Ovary (tissue), 3 donors: ENCODE measurements at regions not wholly inside any gene's neighbourhood (a gene's known extent, or its start where the extent isn't known, plus 50 kb on each side); places are given as distances from the start of the nearest gene placed in this dataset.

Experiments used
- EP300 ChIP-seq: sonication (generic); formaldehyde crosslinking; IDR thresholded peaks from one replicate; pipeline ENCODE4 v1.6.1; 2017; ENCODE audit warnings: antibody characterized with exemption
- POLR2A ChIP-seq: fragments of 450-650 bp; IDR thresholded peaks from one replicate; pipeline ENCODE4 v1.6.1; 2017; ENCODE audit warnings: antibody characterized with exemption, mild to moderate bottlenecking, moderate library complexity
- TF ChIP-seq, protein P1 (sequence below), 3 donors: fragments of 450-650 bp in 2 of 3; fragments of 200-600 bp in 1 of 3; IDR thresholded peaks; one replicate each; pipeline versions ENCODE4 v1.5.1 to v1.8.0; 2016 to 2022; ENCODE audit warnings: antibody characterized with exemption in 3 of 3, mild to moderate bottlenecking in 1 of 3
- donor health status: DM: no; HTN: no; CAD: no.

DNA sequence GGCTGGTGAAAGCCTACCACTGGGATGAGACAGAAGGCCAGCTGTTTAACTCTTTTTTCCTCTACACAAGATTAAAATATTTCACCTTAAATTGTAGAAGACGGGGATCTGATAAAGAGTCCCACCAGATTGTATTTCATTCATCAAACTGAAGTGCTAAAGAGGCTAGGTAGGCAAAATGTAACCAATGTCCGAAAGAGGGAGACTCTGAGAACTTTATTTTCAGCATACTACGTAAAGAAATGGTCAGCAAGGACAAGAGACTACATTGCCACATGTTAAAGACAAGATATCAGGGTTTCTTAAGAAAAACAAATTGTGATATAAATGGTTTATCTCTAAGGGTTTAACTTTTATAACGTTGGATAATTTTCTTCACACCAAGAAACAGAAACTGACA lies 71.6 kb upstream of the INPP4B start:
- TF ChIP-seq POLR2A (no peak), EP300 (no peak)
- TF ChIP-seq, protein P1, sequence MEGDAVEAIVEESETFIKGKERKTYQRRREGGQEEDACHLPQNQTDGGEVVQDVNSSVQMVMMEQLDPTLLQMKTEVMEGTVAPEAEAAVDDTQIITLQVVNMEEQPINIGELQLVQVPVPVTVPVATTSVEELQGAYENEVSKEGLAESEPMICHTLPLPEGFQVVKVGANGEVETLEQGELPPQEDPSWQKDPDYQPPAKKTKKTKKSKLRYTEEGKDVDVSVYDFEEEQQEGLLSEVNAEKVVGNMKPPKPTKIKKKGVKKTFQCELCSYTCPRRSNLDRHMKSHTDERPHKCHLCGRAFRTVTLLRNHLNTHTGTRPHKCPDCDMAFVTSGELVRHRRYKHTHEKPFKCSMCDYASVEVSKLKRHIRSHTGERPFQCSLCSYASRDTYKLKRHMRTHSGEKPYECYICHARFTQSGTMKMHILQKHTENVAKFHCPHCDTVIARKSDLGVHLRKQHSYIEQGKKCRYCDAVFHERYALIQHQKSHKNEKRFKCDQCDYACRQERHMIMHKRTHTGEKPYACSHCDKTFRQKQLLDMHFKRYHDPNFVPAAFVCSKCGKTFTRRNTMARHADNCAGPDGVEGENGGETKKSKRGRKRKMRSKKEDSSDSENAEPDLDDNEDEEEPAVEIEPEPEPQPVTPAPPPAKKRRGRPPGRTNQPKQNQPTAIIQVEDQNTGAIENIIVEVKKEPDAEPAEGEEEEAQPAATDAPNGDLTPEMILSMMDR (IDR thresholded peaks at IDR 0.05) = no peak
